HG02884 (cell line): ENCODE measurements at regions not wholly inside any gene's neighbourhood (a gene's known extent, or its start where the extent isn't known, plus 50 kb on each side); places are given as distances from the start of the nearest gene placed in this dataset.
"Not testable (repeated sequence)": the region's sequence is repeated elsewhere in the genome, so short reads cannot be mapped to it uniquely, and the experiment has no call there.

Experiments used
- ATAC-seq: cut with Tn5 transposase; IDR thresholded peaks from one replicate; pipeline ENCODE4 v1.9.1; 2021; ENCODE audit warnings: mild to moderate bottlenecking, moderate library complexity; ENCODE audit not compliant: unreplicated experiment

DNA sequence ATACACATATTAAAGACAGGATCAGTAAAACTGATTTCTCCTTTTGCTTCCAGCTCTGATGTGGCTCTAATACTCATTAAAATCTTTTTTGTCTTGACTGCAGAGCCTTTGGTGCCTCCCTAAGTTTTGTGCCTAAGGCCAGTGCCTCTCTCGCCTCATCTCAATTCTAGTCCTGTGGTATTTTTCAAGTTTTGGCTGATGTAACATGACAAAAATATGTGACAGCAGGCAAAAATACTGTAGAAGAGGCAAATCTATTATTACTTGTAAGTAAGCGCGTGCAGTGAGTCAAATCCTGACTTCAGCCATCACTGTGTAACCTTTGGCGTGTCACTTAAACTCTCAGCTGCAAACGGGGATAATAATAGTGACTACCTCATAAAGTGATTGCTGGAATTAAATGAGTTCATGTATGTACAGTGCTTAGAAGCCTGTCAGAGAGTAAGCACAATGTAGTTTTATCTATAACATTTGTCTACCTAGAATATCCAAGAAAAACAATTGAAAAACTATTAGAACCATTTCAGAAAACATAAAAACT, 74.0 kb downstream of the MAB21L3 start:
- no peak for ATAC-seq

GRCh38 chr1:116189481-116189880, 78.3 kb downstream of the MAB21L3 start:
- ATAC-seq = no peak

DNA sequence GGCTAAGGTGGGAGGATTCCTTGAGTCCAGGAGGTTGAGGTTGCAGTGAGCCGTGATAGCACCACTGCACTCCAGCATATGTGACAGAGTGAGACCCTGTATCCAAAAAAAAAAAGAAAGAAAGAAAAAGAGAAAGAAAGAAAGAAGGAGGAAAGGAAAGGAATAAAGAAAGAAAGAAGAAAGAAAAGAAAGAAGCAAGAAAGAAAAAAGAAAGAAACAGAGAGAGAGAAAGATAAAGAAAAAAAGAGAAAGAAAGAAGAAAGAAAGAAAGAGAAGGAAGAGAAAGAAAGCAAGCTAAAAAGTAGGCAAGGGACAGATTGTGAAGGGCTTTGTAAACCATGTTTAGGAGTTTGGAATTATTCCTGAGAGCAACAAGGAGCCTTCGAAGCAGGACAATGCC, 80.1 kb downstream of the MAB21L3 start:
- no peak for ATAC-seq

DNA sequence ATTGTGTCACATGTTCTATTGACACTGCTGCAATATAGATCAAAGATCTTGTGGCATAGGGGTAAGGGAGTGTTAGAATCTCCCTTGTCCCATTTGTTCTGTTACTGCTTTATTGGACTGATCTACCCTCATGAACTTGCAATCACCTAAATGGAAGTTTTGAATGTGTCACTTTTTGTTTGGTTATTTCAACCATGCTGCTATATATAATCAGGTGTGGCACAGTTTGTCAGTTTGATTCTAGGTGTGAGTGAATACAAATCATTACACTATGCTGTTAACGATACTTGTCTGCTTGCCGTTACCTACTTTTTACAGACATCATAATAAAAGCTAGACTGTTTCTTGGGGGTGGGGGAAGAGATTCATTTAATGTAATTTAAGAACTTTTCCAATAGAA, 82.6 kb downstream of the MAB21L3 start:
- ATAC-seq = no peak

DNA sequence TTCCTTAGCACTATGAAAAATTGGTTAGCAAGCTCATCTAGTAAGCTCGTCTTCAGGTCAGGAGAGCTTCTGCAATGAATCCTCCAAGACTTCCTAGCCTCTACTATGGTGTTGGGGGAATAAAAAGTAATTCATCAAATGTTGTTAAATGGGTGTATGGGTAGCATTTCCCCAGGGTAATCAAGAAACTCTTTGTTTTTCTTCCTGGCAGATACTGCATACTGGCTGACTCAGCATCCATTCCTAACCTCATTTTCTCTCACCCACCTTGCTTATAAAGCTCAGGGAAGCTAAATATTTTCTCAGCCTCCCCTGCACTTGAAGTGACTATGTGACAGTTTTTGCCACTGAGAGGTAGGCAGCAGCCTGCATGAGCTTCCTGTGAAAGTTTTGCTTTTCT, 83.4 kb downstream of the MAB21L3 start:
- ATAC-seq = no peak

DNA sequence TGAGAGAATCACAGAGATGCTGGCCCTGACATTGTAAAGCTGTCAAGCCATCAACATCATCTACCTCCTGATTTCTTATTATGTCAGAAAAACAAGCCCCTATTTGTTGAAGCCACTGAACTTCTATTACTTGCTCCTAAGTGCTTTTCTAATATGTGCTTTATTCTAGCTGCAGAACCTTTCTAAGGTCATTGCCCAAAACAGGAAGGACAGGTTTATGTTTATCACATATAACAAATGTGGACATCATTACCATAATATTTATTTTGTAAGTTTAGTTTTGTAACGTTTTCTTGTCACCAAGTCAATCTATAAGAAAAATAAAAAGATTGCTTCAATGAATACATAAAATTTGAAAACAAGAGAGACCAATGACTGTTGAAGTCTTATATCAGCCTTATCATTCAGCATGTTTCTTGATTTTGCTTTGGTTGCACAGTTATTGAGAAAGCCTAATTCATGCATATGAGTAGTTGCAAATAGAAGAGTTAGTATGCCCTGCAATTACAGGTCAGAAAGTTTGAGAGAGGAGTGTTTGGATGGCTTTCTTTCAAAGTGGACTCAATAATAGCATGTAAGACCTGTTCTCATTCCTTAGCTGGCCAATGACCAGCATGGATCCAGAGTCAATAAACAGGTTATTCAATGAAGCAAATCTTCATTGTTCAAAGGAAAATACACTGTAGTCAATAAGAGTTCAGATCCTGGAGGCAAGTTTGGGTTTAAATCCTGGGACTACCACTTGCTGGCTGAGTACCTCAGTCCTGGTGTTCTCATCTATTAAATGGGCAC, 84.1 kb downstream of the MAB21L3 start:
- no peak for ATAC-seq

GRCh38 chr1:116200343-116200742, 89.1 kb downstream of the MAB21L3 start:
- ATAC-seq = not testable (repeated sequence)

- ATAC-seq = no peak
These were observed 90.7 kb downstream of the MAB21L3 start for GRCh38 chr1:116201911-116202310.

- no peak for ATAC-seq
These were observed 92.1 kb downstream of the MAB21L3 start for GRCh38 chr1:116203181-116203723.

DNA sequence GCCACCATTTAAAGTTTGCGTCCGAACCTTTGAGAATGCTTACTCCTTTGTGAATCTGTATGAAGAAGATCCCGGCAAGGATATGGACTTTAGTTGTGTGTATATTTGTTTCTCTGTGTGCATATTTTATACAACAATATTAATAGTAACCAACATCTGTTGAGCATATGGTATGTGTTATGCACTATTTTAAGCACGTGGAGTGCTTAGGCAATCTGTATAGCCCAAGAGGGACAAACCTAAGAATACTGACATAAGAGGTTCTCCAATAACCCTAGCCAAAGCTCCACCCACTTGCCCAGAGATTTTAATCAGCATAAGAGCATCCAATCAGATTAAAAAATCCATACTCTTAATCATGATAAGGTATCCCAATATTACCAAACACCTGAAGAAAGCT, 92.7 kb downstream of the MAB21L3 start:
- ATAC-seq = no peak

GRCh38 chr1:116205941-116206679, 94.9 kb downstream of the MAB21L3 start:
- no peak for ATAC-seq

DNA sequence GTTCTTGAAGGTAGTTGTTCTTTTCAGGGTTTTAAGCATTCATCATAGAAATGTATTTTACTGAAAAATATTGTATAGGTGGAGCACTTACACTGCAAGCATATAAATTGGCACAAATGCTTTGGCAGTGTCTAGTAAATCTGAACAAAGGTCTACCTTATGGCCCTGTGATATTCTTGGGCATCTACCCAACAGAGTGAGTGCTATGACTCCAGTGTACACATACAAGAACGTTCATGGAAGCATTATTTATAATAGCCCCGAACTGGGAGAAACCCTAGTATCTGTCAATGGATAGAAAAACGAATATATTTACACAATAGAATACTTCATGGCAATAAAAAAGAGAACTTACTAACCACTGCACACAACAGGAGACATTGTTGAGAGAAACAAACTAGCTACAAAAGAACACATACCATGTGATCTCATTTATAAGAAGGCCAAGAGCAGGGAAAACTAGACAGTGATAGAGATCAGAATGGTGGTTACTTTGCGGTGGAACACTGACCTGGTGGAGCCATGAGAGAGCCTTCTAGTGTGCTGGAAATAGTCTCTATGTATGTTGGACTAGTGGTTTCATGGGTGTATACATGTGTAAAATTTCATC, 96.0 kb downstream of the MAB21L3 start:
- ATAC-seq = no peak

DNA sequence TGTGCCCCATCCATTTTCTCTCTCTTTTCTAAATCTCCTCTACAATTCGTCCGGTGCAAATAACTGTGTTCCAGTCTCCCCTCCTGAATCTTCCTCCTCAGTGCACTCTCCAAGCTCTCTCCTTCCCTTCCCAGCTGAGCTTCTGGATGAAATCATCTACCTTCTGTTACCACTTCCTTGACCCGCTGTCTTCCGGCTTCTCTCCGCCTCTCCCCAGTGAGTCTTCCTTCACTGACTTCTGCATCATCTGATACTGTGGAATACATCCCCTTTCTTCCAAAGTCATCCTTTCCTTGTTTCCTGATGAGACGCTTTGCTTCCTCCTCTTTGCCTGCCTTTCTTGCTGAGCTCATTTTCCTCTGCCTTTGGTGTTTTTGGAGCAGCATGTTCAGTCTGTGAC, 96.9 kb downstream of the MAB21L3 start:
- ATAC-seq = no peak

- ATAC-seq = no peak
These were observed 100.1 kb downstream of the MAB21L3 start for GRCh38 chr1:116211294-116211693.

DNA sequence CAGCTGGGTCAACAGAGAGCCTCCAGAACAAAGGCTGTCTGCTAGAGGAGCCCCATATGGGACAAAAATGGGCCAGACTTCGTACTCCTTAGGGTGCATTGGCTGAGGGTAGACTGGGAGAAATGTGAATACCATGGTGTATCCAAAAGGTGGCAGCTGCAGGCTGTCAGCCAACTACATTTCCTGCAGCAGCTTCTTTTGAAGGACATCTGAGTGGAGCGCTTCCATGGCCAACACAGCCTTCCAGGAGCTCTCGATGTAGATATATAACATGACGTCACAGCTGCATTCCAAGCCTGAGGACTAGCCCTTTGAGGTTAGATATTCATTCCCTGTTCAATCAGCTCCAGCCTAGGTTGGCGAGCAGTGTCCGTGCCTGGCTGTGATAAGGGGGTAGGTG, 107.7 kb downstream of the MAB21L3 start:
- ATAC-seq = no peak

GRCh38 chr1:116219651-116220434, 108.6 kb downstream of the MAB21L3 start:
- ATAC-seq = no peak

DNA sequence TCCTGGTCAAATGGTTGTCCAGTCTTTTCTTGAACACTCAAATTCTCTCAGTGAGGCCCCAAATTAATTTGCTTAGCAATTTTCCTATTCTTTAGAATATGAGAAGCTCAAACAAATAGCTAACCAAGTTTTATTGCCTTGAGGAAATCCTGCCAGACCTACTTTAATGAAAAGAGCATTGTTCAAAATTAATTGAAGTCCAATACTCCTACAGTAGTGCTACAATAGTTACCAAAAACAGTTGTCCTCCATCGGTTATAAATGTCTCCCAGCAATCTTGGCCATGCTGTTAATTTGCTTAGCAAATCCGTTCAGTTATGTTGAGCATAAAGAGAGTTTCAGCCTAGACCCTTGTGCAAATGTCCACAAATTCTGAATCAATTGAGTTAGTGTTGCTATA, 112.9 kb downstream of the MAB21L3 start:
- ATAC-seq = no peak

GRCh38 chr1:116224561-116224960, 113.4 kb downstream of the MAB21L3 start:
- ATAC-seq = no peak

GRCh38 chr1:116226017-116226416, 114.8 kb downstream of the MAB21L3 start:
- ATAC-seq = no peak

DNA sequence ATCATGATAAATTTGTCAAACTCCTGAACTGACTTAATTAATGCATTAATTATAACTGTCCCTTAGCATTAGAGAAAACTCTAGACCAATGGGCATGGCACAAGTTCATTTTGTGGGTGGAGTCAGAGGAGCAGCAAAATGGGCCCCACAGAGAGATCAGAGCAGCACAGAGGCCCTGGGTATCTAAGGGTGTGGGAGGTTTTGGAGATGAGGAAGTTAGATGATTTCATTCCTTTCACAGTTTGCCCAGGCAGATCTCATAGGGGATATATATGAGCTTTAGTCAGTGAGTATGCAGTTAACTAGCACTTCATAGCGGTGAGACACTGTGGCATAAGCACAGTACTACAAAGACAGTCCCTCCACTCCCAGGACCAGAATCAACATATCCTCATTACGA, 117.3 kb downstream of the MAB21L3 start:
- ATAC-seq = no peak

DNA sequence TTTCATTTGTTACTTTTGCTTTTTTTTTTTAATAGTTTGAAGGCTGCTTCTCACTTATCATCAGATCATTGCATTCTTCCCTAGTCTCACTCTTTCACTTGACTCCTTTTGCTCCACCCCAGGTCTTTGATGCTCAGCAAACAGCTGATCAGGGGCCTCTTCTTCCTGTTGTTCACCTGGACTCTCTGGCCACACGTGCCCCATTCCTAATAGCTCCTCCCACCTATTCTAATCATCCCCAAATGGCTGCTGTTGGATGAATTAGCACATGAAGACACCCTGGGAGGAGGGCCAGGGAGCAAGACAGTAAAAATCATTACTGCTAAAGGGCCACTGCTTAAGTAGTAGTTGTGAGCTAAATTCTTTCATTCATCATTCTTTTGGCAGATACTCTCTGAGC, 119.5 kb downstream of the MAB21L3 start:
- ATAC-seq = no peak
